Panc1 (cell line): ENCODE measurements at regions not wholly inside any gene's neighbourhood (a gene's known extent, or its start where the extent isn't known, plus 50 kb on each side); places are given as distances from the start of the nearest gene placed in this dataset.

Source experiments
- CTCF ChIP-seq: fragments of 450-650 bp; IDR thresholded peaks from 2 replicates; pipeline ENCODE4 v1.5.1; 2017; ENCODE audit warnings: mild to moderate bottlenecking
- POLR2AphosphoS5 ChIP-seq: IDR thresholded peaks from 2 replicates; pipeline ENCODE4 v1.6.1; 2012; ENCODE audit warnings: mild to moderate bottlenecking, low read depth, low read length, moderate library complexity
- REST ChIP-seq, 2 experiments: IDR thresholded peaks; 2 replicates each; pipeline ENCODE4 v1.6.1; 2011 to 2012; ENCODE audit warnings: low read depth in 2 of 2, control low read depth in 1 of 2, low read length in 1 of 2, mild to moderate bottlenecking in 1 of 2, moderate library complexity in 1 of 2; ENCODE audit not compliant: insufficient read depth in 1 of 2
- SIN3A ChIP-seq: IDR thresholded peaks from 2 replicates; pipeline ENCODE4 v1.6.1; 2012; ENCODE audit warnings: low read depth, mild to moderate bottlenecking, low read length, moderate library complexity, borderline replicate concordance; ENCODE audit not compliant: insufficient read depth
- TCF7L2 ChIP-seq: IDR thresholded peaks from 2 replicates; pipeline ENCODE4 v1.6.1; 2011; ENCODE audit warnings: mild to moderate bottlenecking, low read depth, low read length, inconsistent platforms

GRCh38 chr9:110093871-110094270 lies 114.1 kb downstream of the C9orf152 start:
- no peak for TF ChIP-seq CTCF
- no peak for TF ChIP-seq REST (IDR thresholded peaks at IDR 0.05; ENCODE audit: insufficient read depth in 1 of 2, low read depth in 2 of 2, low read length in 1 of 2)
- TF ChIP-seq POLR2AphosphoS5: no peak
- no peak for TF ChIP-seq SIN3A
- no peak for TF ChIP-seq TCF7L2
